OCI-M2 (cell line): ENCODE measurements at regions not wholly inside any gene's neighbourhood (a gene's known extent, or its start where the extent isn't known, plus 50 kb on each side); places are given as distances from the start of the nearest gene placed in this dataset.

Source experiments
- DNase-seq: peaks from one replicate; lab custom pipeline; 2025; ENCODE audit not compliant: unreplicated experiment; lab: John Stamatoyannopoulos, UW

DNA sequence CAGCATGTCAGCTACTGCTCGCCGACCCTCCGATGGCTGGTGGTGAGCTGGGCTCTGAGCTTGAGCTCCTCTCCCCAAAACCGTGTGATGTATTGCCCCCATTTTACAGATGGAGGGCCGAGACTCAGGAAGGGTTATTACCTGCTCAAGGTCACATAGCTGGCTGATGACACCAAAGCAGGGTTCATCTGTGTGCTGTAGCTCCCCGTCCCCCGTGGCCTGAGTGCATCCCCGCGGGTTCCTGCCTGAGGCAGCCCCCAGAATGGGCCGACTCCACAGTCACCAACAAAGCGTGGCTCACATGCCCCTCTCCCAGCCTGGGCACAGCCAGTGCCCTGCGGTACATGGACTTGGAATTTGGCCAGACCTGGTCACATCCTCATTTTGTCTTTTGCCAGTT lies 198.6 kb downstream of the TFCP2L1 start:
- no peak for DNase-seq

GRCh38 chr2:121087117-121087516 lies 197.9 kb downstream of the TFCP2L1 start:
- no peak for DNase-seq

DNA sequence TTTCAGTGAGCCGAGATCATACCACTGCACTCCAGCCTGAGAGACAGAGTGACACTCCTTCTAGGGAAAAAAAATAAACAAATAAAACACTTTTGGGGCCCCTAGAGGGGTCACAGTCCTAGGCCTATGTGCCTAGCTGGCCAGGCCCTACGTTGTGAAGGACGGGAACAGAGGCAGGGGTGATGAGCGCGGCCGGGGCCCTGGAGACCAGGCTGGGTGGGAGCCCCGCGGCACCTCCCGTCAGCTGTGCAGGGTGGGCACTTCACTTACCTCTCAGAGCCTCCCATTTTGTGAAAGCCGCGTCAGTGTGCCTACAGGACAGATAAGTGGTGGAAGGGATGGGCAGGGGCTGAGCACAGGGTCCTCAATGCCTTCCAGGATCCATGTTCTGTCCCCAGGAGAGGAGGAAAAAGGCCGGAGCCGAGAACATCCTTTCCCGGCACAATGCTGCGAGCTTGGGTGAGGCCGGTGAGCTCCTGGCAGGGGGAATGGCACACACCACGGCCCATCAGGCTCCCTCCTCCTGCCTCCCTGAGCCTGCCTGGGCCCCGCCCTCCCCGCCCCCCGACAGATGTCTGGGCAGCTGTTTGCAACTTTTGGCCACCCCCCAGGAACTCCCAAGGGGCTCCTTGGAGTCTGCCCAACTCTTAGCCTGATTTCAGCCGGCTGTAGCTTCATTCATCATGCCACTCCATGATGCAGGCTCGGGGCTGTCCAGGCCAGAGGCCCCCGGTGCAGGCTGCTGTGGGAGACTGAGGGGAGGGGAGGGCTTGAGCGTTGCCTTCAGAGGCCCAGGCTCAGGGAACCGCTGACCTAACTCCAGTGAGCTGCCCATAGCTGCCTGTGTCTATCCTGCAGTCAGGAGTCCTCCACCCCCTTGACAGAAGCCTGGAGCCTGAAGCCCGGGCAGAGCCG lies 196.5 kb downstream of the TFCP2L1 start:
- no peak for DNase-seq

GRCh38 chr2:121089166-121089510 lies 195.9 kb downstream of the TFCP2L1 start:
- DNase-seq, result no peak

- no peak for DNase-seq
Observed at GRCh38 chr2:121090088-121090715, 194.8 kb downstream of the TFCP2L1 start.

DNA sequence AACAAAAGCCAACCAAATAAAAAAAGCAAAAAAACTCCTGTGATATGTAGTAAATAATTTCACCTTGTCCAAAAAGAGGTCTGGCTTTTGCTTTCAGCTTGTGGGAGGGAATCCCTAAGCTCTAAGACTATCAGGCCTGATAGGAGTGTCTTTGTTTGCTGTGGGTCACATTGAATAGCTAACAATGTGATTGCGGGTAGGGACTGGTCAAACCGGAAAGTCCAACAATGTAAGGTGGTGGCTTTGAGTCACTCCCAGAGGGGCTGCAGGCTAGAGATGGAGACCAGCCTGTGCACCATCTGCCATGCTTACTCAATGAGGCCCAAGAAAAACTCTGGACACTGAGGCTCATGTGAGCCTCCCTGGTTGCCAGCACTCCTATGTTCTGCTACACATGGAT lies 192.9 kb downstream of the TFCP2L1 start:
- DNase-seq, result no peak

DNA sequence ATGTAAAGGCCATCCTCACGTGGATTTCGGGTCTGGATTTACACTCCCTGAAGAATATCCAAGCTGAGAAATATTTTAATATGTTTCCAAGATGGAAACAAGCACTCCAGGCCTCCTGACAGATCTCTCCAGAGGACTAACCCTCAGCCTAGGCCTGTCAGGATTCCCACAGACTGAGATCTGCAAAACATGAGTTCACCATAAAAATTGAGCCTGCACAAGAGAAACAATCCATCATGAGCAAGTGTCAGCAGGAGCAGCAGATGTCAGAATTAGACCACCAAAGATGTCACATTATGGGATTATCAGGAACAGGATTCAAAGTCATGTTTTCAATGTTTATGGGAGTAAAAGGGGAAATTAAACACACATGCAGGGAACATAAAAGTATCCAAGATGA lies 191.3 kb downstream of the TFCP2L1 start:
- no peak for DNase-seq

DNA sequence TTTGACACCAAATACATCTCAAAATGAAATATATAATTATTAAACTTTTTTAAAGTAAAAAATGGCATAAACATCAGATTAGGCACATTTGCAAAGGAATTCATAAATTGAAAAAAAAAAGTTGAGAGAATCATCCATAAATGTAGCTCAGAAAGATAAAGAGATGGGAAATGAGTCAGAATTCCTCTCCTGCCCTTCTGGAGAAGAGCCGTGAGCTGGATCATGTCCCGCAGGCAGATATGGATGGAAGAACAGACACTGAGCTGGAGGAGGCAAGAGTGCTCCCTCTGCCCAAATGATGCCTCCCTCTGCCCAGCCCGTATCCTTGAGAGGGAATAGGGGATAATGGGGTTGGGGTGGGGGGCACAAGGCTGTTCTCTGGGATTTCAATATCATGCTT lies 190.9 kb downstream of the TFCP2L1 start:
- no peak for DNase-seq

GRCh38 chr2:121094845-121095244 lies 190.2 kb downstream of the TFCP2L1 start:
- DNase-seq, result no peak

- DNase-seq, result no peak
Observed at GRCh38 chr2:121095257-121096080, 189.5 kb downstream of the TFCP2L1 start.

- DNase-seq, result no peak
Observed at GRCh38 chr2:121096611-121097010, 188.4 kb downstream of the TFCP2L1 start.

- DNase-seq, result no peak
Observed at GRCh38 chr2:121098556-121098955, 186.4 kb downstream of the TFCP2L1 start.

DNA sequence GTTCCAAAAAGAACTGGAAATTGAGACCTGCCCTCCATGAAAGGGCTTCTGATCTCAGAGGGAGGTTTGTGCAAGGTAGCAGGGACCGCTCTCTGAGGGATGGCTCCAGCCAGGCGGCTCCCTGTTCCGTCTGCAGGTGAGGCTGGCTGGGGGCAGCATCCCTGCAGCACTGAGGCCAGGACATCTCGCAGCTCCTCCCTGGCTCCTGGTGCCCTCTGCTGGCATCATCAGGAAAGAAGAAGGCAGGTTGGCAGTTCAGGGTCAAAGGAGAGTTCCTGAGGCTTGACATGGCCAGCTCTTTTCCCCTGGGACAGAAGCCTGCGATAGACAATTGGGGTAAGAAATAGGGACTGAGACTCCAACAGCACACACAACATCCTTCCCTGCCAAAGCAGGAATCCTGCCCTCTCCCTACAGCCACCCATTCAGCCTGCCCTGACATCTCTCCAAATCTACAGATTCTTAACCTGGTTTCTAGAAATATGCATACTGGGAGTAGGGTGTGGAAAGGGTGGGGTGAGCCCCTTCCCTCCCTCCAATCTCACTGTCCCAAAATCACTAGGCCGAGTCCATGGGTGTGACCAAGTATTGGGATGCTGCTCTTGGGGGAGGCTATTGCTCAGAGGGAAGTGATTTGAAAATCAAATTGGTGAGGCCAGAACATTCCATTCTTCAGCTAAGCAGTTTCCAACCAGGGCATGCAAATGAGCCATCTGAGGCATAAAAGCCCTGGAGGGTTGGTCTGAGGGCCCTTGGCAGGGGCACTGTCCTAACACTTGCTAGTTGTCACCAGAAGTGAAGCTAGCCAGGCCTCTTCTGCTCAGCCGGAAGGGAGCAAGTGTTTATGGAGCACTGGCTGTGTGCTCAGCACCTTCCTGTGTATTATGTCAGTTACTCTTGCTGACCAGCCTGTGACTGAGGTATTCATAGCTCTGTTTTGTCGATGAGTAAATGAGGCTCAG lies 185.4 kb downstream of the TFCP2L1 start:
- DNase-seq, result no peak

DNA sequence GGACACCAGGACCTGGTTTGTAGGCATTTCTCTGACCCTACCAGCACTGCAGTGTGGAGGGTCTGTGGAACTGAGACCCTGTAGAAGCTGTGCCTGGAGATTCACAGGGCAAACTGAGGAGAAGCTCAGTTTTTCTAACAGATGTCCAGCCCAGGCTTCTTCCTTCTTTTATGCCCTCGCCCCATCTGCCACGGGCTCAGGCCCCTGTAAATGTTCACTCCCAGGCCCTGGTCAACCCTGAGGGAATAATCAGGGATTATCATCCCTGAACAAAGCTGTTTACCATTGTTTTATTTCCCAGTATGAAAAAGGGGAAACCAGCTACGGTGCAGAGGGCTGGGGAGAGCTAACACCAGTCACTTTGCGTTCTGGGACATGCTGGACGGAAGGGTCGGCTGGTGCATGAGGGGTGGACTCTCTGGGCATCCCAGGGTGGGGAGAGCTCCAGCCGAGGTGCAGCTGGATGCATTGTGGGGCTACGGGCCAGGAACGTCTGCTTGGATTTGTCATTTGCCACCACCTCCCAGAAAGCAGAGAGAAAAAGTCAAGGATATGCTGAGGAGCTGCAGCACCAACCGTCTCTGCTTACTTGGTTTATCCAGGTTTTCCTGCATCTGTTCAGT lies 183.8 kb downstream of the TFCP2L1 start:
- no peak for DNase-seq

DNA sequence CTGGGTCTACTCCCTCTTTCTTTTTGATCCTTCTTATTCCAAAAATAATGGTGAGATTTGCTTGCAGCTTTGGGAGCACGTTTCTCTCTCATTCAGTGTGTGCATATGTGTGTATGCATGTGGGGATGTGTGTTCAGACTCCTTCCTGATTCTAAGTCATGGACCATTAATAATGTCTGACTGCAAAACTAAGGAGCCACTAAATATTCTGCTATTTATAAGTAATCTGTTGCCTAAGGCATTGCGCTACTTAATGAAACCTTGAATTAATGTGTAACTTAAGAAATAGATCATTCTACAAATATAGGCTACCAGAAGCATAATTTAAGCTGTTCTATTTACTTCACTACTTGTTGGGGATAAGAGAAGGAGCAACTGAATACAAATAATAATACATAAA lies 182.1 kb downstream of the TFCP2L1 start:
- no peak for DNase-seq

DNA sequence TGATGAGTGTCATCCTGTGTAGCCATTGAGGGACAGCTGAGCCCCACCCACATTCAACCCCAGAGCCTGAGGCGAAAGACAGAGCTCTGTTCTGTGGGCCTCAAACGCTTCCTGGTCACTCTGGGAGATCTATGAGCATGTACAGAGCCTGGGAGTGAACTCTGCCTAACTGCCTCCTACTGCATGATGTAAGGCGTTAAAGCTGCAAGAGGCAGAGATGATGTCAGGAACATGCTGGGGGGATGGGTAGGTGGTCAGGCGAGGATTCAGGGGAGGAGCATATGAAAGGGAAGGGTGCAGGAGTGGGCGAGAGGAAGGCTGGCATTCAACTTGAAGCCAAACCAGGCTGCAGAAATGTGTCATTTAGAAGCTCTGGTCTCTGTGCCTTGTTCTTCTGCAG lies 181.0 kb downstream of the TFCP2L1 start:
- DNase-seq, result no peak

- DNase-seq, result no peak
Observed at GRCh38 chr2:121104721-121105141, 180.3 kb downstream of the TFCP2L1 start.

DNA sequence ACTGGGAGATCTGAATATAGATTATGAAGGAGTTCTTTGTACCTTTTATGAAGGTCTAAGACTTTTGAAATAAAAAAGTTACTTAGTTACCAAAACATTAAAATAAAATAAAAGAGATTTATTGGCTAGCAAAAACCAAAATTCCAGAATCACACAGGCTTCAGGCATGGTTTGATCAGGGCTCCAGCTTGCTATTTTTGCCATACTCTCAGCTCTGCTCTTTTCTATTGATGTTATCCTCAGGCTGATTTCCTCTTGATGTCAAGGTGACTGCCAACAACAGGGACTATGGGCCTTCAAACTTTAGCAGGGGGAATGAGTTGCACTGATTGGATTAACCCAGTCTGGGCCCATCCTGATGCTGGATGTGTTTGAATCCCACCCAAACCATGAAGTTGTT lies 174.1 kb downstream of the TFCP2L1 start:
- DNase-seq, result no peak

DNA sequence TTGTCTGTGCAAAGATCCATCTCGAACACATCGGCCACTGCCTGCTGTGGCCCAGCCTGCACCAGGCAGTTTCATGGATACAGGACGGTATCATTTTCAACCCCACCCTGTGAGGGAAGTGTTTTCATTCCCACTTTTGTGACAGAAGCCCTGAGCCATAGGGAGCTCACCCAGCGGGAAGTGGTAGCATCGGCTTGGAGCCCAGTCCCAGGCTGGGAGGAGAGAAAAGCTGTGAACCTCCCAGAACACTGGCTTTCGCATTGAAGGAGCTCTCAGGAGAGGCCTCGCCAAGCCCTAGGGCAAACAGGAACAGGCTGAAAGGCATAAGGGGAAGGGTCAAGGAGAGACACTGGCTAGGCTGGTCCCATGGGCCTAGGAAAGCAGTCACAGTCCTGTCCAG lies 166.1 kb downstream of the TFCP2L1 start:
- DNase-seq, result no peak

GRCh38 chr2:121120411-121120810 lies 164.6 kb downstream of the TFCP2L1 start:
- DNase-seq, result no peak
